ENCODE measurements at regions not wholly inside any gene's neighbourhood (a gene's known extent, or its start where the extent isn't known, plus 50 kb on each side); places are given as distances from the start of the nearest gene placed in this dataset.

DNA sequence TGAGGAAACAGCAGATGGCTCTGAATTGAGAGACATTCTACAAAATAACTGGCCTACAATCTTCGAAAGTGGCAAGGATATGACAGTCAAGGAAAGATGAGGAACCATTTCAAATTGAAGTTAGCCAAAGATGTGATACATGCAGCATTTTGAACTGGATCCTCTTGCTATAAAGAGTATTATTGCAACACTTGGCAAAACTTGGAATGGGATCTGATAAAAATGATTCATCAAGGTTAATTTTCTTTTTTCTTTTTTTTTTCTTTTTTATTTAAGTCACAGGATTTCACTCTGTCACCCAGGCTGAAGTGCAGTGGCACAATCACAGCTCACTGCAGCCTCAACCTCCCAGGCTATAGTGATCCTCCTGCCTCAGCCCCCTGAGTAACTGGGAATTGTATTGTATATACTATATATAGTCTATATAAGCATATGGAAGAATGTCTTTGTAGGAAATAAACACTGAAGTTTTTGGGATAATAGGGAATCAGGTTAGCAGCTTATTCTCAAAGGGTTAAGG lies 49.8 kb upstream of the GJA8 start:
- no peak for DNase-seq (ENCODE audit: low spot score)
